Endodermal cell (in vitro differentiated cells): ENCODE measurements at regions not wholly inside any gene's neighbourhood (a gene's known extent, or its start where the extent isn't known, plus 50 kb on each side); places are given as distances from the start of the nearest gene placed in this dataset.

Source experiments
- DNase-seq: peaks from one replicate; pipeline ENCODE4 v3.0.0-alpha.2; 2017
- H3K27ac ChIP-seq: 2 replicates; pipeline ENCODE4 v1.5.1; 2013; ENCODE audit warnings: mild to moderate bottlenecking, low read depth, low read length, moderate library complexity
- H3K27me3 ChIP-seq: 2 replicates; pipeline ENCODE4 v1.6.1; 2013; ENCODE audit warnings: mild to moderate bottlenecking, low read length, moderate library complexity; ENCODE audit not compliant: insufficient read depth, control insufficient read depth, poor library complexity, severe bottlenecking
- H3K36me3 ChIP-seq: 2 replicates; pipeline ENCODE4 v1.7.0; 2013; ENCODE audit warnings: mild to moderate bottlenecking, low read length, moderate library complexity; ENCODE audit not compliant: control insufficient read depth, insufficient read depth
- H3K4me1 ChIP-seq: one replicate; pipeline ENCODE4 v1.7.0; 2013; ENCODE audit warnings: low read length; ENCODE audit not compliant: control insufficient read depth, insufficient read depth
- H3K4me3 ChIP-seq: 2 replicates; pipeline ENCODE4 v1.5.1; 2013; ENCODE audit warnings: mild to moderate bottlenecking, low read length, moderate library complexity
- H3K9ac ChIP-seq: 2 replicates; pipeline ENCODE4 v1.6.1; 2013; ENCODE audit warnings: mild to moderate bottlenecking, low read length, moderate library complexity; ENCODE audit not compliant: poor library complexity, severe bottlenecking; ENCODE audit errors: extremely low read depth
- H3K9me3 ChIP-seq: 2 replicates; pipeline ENCODE4 v1.6.1; 2013; ENCODE audit warnings: mild to moderate bottlenecking, low read length, moderate library complexity; ENCODE audit not compliant: control insufficient read depth
- H3K27ac Mint-ChIP-seq: 2 replicates; pipeline ENCODE4 v1.8.0; 2020; ENCODE audit warnings: mixed read lengths
- H3K27me3 Mint-ChIP-seq: 2 replicates; pipeline ENCODE4 v1.8.0; 2021; ENCODE audit warnings: mild to moderate bottlenecking, mixed read lengths; ENCODE audit not compliant: insufficient read depth
- H3K36me3 Mint-ChIP-seq: 2 replicates; pipeline ENCODE4 v1.8.0; 2020; ENCODE audit warnings: low read depth, mixed read lengths
- H3K4me1 Mint-ChIP-seq: 2 replicates; pipeline ENCODE4 v1.8.0; 2020; ENCODE audit warnings: mixed read lengths
- H3K4me3 Mint-ChIP-seq: 2 replicates; pipeline ENCODE4 v1.8.0; 2020; ENCODE audit warnings: mild to moderate bottlenecking, moderate library complexity, mixed read lengths
- H3K9me3 Mint-ChIP-seq: 2 replicates; pipeline ENCODE4 v1.8.0; 2020; ENCODE audit warnings: mild to moderate bottlenecking, mixed read lengths
- CTCF ChIP-seq: fragments of 200-600 bp; sonication (generic); conservative IDR thresholded peaks from 2 replicates; pipeline ENCODE4 v1.5.0; 2021; ENCODE audit warnings: antibody characterized with exemption, mild to moderate bottlenecking
- WGBS, 2 experiments: methylation state at CpG; one replicate each; pipeline versions ENCODE4 v1.1.5 to v1.1.7; 2013; ENCODE audit warnings: missing lambda C conversion rate in 2 of 2, mixed read lengths in 1 of 2; ENCODE audit not compliant: insufficient coverage in 1 of 2, insufficient read length in 1 of 2; 5-methylcytosine and 5-hydroxymethylcytosine counted together

GRCh38 chr13:112143046-112143752 lies 76.2 kb downstream of the SOX1 start:
- H3K27me3 ChIP-seq = no peaks in the 10 kb centered on the region
- peaks cover 25% of the 10 kb centered on the region for H3K27me3 Mint-ChIP-seq
- no peak overlapping the region for H3K4me3 Mint-ChIP-seq
- no peaks in the 10 kb centered on the region for H3K36me3 Mint-ChIP-seq
- no peak overlapping the region for H3K27ac Mint-ChIP-seq
- TF ChIP-seq CTCF = no peak
- H3K4me3 ChIP-seq = no peak overlapping the region
- DNase-seq = no peak
- no peaks in the 10 kb centered on the region for H3K4me1 ChIP-seq
- H3K27ac ChIP-seq = no peak overlapping the region
- no peaks in the 10 kb centered on the region for H3K9me3 Mint-ChIP-seq
- no peaks in the 10 kb centered on the region for H3K4me1 Mint-ChIP-seq
- 88 to 93% methylated on average over 12 to 15 of the region's 15 CpGs for WGBS, 2 experiments
- no peaks in the 10 kb centered on the region for H3K9me3 ChIP-seq
- no peak overlapping the region for H3K9ac ChIP-seq
- H3K36me3 ChIP-seq = no peaks in the 10 kb centered on the region

GRCh38 chr13:112143753-112144615 lies 77.0 kb downstream of the SOX1 start:
- no peak for TF ChIP-seq CTCF
- no peaks in the 10 kb centered on the region for H3K27me3 ChIP-seq
- no peak overlapping the region for H3K4me3 ChIP-seq
- Mint-ChIP-seq H3K4me3 (no peak overlapping the region), H3K27me3 (peaks cover 24% of the 10 kb centered on the region), H3K4me1 (no peaks in the 10 kb centered on the region), H3K36me3 (no peaks in the 10 kb centered on the region), H3K9me3 (peaks cover 5% of the 10 kb centered on the region), H3K27ac (no peak overlapping the region)
- no peaks in the 10 kb centered on the region for H3K36me3 ChIP-seq
- no peaks in the 10 kb centered on the region for H3K9me3 ChIP-seq
- DNase-seq = peak; percentile 37
- H3K9ac ChIP-seq = no peak overlapping the region
- no peak overlapping the region for H3K27ac ChIP-seq
- 92% methylated on average over 14 to 16 of the region's 16 CpGs for WGBS, 2 experiments
- H3K4me1 ChIP-seq = no peaks in the 10 kb centered on the region

- Histone ChIP-seq H3K4me3 (no peak overlapping the region), H3K9ac (no peak overlapping the region), H3K4me1 (no peaks in the 10 kb centered on the region), H3K36me3 (no peaks in the 10 kb centered on the region), H3K9me3 (no peaks in the 10 kb centered on the region), H3K27ac (no peak overlapping the region), H3K27me3 (no peaks in the 10 kb centered on the region)
- no peak for TF ChIP-seq CTCF
- 85 to 86% methylated on average over 12 to 15 of the region's 15 CpGs for WGBS, 2 experiments
- Mint-ChIP-seq H3K9me3 (peaks cover 9% of the 10 kb centered on the region), H3K4me1 (no peaks in the 10 kb centered on the region), H3K36me3 (no peaks in the 10 kb centered on the region), H3K4me3 (no peak overlapping the region), H3K27ac (no peak overlapping the region), H3K27me3 (peaks cover 27% of the 10 kb centered on the region)
- DNase-seq = peak; percentile 30
These were observed 77.9 kb downstream of the SOX1 start for GRCh38 chr13:112144616-112145550.
